ENCODE measurements at regions not wholly inside any gene's neighbourhood (a gene's known extent, or its start where the extent isn't known, plus 50 kb on each side); places are given as distances from the start of the nearest gene placed in this dataset.
A peak's percentile ranks its signal among the peaks of the same experiment; 100 is the strongest.

DNA sequence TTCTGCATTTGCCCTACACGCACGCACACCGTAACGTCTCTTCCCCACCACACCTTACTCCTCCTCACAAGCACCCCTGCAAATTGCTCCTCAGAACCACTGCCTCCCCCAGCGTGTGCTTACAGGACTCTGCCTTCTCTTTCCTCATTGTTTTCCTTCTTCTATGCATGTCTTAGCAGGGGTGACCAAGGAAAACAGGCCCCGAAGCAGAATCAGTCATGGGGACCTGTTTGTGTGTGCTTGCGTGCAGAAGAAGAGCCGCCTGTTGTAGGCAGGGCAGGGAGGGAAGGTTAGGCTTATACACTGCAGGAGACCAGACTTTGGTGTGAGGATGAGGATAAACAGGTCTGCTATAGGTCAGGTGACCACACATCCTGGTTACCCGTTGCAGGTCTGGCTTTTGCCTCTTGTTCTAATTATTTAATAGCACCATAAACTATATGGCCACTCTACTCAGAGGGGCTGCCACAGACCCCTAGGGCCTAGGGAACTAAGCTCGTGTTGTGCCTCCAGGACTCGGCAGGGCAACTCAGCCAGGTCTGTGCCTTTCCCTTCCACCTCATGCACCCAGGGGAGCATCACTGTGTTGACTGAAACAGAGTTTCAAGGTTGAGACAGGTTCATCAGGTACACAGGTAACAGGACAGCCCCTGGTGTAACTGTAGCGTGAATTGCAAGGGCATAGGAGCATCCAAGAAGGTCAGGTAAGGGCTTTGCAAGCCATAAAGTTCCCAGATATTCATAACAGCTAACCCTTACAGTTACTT, 60.8 kb upstream of the EPS8L3 start:
- ChIA-PET CTCF (interaction anchor here (0.7 to 3.0 kb wide), 4 partner anchors 153 to 159 kb away, joined by 3 to 12 read pairs (median 6); partner anchors contain the start of gene AHCYL1), POLR2A (no interaction called here)
- Histone ChIP-seq H3K4me3 (no peak overlapping the region), H3K4me2 (peak overlapping the region; percentile 64), H3K27ac (peak overlapping the region; percentile 94 to 98), H3K4me1 (peaks cover 81% of the 10 kb centered on the region), H3K9me3 (no peaks in the 10 kb centered on the region)
- no peak for DNase-seq (ENCODE audit: low read depth in 1 of 2, low spot score in 1 of 2)
- peak; percentile 5 to 31; a peak in 4 of 6 replicates for ATAC-seq
- TF ChIP-seq POLR2AphosphoS2 (conservative IDR thresholded peaks at IDR 0.05; ENCODE audit: low read length), result no peak
- TF ChIP-seq, protein P1, sequence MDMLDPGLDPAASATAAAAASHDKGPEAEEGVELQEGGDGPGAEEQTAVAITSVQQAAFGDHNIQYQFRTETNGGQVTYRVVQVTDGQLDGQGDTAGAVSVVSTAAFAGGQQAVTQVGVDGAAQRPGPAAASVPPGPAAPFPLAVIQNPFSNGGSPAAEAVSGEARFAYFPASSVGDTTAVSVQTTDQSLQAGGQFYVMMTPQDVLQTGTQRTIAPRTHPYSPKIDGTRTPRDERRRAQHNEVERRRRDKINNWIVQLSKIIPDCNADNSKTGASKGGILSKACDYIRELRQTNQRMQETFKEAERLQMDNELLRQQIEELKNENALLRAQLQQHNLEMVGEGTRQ (IDR thresholded peaks at IDR 0.05), result 0 out of 2 replicates have a peak, but pooled peaks have one; percentile 6
- TF ChIP-seq POLR2A (IDR thresholded peaks at IDR 0.05; ENCODE audit: low read length), result 0 out of 2 replicates have a peak, but pooled peaks have one; percentile 2
- TF ChIP-seq CHD4 (IDR thresholded peaks at IDR 0.05; ENCODE audit: borderline replicate concordance), result no peak
- TF ChIP-seq HMGXB4 (CRISPR knock-in tag; IDR thresholded peaks at IDR 0.05; ENCODE audit: borderline replicate concordance), result no peak
- no peak for TF ChIP-seq FOXS1 (CRISPR knock-in tag; IDR thresholded peaks at IDR 0.05)
- TF ChIP-seq MAX (IDR thresholded peaks at IDR 0.05), result peak; percentile 77
- no peak for TF ChIP-seq TP53 (CRISPR knock-in tag; IDR thresholded peaks at IDR 0.05)
- no peak for TF ChIP-seq TFCP2L1 (CRISPR knock-in tag; IDR thresholded peaks at IDR 0.05)
- 0 out of 3 replicates have a peak, but pooled peaks have one; percentile 12 for TF ChIP-seq BCL3 (IDR thresholded peaks at IDR 0.05)
- no peak for TF ChIP-seq KDM1A (IDR thresholded peaks at IDR 0.05; ENCODE audit: low read depth)
- TF ChIP-seq EHF (CRISPR knock-in tag; IDR thresholded peaks at IDR 0.05), result 0 out of 2 replicates have a peak, but pooled peaks have one; percentile 1
- 31% methylated on average over 12 of the region's 12 CpGs for WGBS (ENCODE audit: missing lambda C conversion rate)
- FAIRE-seq, result no peak

DNA sequence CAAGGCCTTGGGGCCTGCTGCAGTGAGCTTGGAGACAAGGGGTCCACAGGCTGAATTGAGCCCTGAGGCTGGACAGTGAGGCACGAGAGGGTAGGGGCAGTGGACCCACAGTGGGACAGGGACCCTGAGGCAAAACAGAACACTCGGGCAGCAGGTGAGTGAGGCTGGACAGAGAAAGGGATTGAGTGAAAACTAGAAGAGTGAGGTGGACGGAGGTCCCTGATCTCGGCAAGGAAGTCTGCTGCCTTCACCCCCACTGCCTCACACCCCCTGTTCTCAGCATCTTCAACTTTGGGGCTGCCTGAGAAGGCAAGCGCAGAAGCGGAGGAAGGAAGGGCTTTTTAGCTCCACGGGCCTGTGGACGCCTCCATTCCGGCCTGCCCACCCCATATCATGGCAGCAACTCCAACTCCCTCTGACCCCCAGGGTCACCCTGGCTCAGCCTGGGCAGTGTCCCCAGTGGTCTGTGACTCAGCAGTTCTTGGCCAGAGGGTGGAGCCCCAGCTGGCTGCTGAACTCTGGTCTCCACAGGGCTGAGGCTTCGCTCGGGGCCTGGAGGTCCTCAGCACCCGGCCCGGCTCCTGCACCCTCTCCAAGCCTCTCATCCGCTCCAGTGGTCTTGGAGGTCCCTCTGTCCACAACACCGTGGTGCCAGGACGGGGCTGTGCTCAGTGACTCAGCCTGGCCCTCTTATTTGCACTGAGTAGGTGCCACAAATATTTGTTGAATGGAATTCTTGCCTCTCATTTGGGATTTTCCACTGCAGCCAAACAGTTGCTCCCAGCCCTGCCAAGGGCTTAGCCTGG, 60.0 kb upstream of the EPS8L3 start:
- peak overlapping the region; percentile 94 to 98 for H3K27ac ChIP-seq
- FAIRE-seq (no peak), DNase-seq (ENCODE audit: low read depth in 1 of 2, low spot score in 1 of 2) (peak; percentile 38 to 83), ATAC-seq (peak; percentile 73 to 82)
- H3K4me3 ChIP-seq, result no peak overlapping the region
- peak overlapping the region; percentile 64 for H3K4me2 ChIP-seq
- no peaks in the 10 kb centered on the region for H3K9me3 ChIP-seq
- H3K4me1 ChIP-seq, result peaks cover 74% of the 10 kb centered on the region
- 28% methylated on average over 12 of the region's 16 CpGs for WGBS (ENCODE audit: missing lambda C conversion rate)
- ChIA-PET CTCF (interaction anchor here (0.7 to 3.0 kb wide), 5 partner anchors 32 to 160 kb away, joined by 3 to 12 read pairs (median 4); partner anchors contain the start of gene AHCYL1), POLR2A (no interaction called here)
- TF ChIP-seq EHF (CRISPR knock-in tag; IDR thresholded peaks at IDR 0.05) (0 out of 2 replicates have a peak, but pooled peaks have one; percentile 8), POLR2A (IDR thresholded peaks at IDR 0.05; ENCODE audit: low read length) (peak; percentile 27; the same call in 1 of the 2 replicates), PHF8 (IDR thresholded peaks at IDR 0.05; ENCODE audit: borderline replicate concordance, low read depth) (no peak), NFE2L2 (conservative IDR thresholded peaks at IDR 0.05; ENCODE audit: low read length) (peak; percentile 87), EP300 (IDR thresholded peaks at IDR 0.05) (peak in 1 of 2 experiments; percentile 46; a peak in 1 of 5 replicates), FOSL2 (IDR thresholded peaks at IDR 0.05) (no peak), FOSL2 (CRISPR knock-in tag; IDR thresholded peaks at IDR 0.05) (peak; percentile 76), HDAC2 (IDR thresholded peaks at IDR 0.05) (no peak), JUN (IDR thresholded peaks at IDR 0.05) (peak in 1 of 2 experiments; percentile 72; a peak in 2 of 5 replicates), HOXA7 (CRISPR knock-in tag; IDR thresholded peaks at IDR 0.05) (no peak), NPAS2 (CRISPR knock-in tag; IDR thresholded peaks at IDR 0.05; ENCODE audit: borderline replicate concordance) (no peak), CEBPB (IDR thresholded peaks at IDR 0.05) (no peak), HOXB5 (CRISPR knock-in tag; IDR thresholded peaks at IDR 0.05) (0 out of 2 replicates have a peak, but pooled peaks have one; percentile 63), BCL3 (IDR thresholded peaks at IDR 0.05) (0 out of 3 replicates have a peak, but pooled peaks have one; percentile 21), GATA3 (IDR thresholded peaks at IDR 0.05; ENCODE audit: borderline replicate concordance) (peak; percentile 72; the same call in 1 of the 2 replicates)
- TF ChIP-seq, protein P1 (IDR thresholded peaks at IDR 0.05), result no peak
- TF ChIP-seq, protein P2, sequence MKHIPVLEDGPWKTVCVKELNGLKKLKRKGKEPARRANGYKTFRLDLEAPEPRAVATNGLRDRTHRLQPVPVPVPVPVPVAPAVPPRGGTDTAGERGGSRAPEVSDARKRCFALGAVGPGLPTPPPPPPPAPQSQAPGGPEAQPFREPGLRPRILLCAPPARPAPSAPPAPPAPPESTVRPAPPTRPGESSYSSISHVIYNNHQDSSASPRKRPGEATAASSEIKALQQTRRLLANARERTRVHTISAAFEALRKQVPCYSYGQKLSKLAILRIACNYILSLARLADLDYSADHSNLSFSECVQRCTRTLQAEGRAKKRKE (CRISPR knock-in tag; IDR thresholded peaks at IDR 0.05; ENCODE audit: low read depth), result peak; percentile 64; the same call in 1 of the 2 replicates

Measured in A549 (cell line).